NCI-H2196 (cell line): ENCODE measurements at regions not wholly inside any gene's neighbourhood (a gene's known extent, or its start where the extent isn't known, plus 50 kb on each side); places are given as distances from the start of the nearest gene placed in this dataset.

Experiments
- DNase-seq: peaks from one replicate; lab custom pipeline; 2025; ENCODE audit not compliant: unreplicated experiment; lab: John Stamatoyannopoulos, UW

DNA sequence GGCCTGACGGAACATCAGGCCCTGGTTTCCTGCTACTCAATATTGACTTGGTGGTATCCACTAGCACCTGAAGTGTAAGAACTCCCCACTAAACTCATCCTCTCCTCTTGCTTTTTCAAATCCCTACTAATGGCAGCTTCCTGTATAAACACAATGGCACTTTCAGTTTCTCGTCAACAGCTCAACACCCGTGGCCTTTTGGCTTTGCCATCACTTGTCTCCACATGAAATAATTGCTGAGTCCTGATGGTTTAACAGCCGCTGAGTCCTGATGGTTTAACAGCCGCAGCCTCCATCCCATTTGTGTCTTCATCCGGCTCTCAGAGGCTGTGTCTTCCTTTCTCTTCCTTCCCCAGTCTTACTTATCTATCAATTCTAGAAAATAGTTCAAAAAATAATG is 261.4 kb upstream of the PITRM1 start:
- DNase-seq: no peak

DNA sequence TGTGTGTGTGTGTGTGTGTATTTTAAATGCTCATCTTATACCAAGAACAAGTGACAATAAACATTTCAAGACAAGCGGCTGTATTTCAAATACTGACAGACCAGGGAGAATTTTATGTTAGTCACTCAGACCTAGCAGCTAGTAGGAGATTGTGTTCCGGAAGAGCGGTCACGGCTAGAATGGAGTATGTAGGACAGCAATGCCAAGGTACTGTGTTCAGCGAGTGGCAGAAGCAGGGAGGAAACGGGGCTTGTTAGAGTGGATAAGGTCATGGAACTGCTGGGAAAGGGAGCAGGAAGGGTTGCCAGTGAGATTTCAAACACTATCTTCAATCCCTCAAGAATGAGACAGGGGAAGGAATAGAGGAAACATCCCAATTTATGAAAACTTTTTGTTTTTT is 260.5 kb upstream of the PITRM1 start:
- no peak for DNase-seq

DNA sequence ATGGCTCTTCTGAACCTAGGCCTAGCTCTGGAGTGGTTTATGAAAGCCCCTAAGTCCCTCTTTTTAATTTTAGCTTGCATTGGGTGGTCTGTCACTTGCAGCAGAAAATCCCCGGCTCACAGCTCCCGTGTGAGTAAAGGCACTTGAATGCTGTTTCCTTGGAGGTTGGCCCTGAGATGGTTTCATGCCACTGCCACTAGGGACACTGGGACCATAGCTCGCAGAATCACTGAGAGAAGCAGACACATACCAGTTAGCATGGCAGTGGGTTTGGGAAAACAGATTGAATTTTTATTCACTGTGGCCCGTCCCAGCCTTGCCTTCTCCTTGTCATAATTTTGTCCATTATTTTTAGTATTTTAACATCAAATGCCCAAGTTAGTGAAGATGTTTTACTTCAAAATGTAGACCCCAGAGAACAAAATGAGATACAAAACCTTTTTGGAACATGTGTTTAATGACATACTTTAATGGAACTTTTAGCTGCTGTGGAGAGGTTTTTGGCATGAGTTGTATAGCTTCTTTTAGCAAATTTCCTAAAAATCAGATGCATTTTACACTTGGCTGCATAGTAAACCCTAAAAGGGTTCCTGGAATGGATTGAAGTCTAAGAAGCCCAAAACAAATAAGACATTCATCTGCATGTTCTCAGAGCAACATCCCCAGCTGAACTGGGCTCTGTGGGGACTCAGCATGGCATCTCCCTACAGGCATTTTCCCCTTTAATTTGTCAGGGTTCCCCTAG is 259.7 kb upstream of the PITRM1 start:
- no peak for DNase-seq

DNA sequence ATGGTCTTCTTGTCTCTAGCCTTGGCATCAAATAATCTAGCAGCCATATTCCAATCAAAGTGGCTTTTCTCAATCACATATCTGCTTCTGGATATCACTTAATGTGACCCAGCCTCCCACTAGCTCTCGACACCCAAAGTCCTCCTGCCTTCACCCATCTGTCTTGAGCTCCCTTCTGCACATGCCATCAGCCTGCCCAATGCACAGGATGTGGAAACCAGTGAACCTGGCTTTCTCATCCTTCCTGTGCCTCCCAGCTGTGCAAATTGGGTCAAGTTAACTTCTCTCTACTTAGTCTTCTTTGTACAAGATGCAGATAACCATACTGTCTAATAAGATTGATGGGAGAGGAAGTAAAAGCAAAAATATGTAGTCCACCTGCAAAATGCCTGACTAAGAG is 257.9 kb upstream of the PITRM1 start:
- DNase-seq: no peak

DNA sequence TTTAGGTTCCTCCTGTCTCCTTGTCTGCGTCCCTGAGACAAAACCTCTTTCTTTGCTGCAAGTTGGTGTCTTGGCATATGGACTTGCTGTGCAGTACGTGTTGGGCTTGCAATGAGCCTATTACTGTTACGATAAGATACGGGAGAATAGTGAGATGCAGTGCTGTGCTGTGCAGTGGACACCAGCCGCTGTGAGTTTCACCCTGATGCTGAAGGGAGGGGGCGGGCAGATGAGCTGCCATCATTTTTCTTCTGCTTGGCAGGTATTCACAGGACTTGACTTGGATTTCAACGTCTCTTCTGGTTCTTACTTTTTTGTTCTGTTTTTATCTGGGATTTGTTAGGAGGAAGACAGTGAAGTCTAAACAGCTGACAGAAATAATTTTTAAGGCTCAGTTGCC is 257.1 kb upstream of the PITRM1 start:
- DNase-seq: no peak

DNA sequence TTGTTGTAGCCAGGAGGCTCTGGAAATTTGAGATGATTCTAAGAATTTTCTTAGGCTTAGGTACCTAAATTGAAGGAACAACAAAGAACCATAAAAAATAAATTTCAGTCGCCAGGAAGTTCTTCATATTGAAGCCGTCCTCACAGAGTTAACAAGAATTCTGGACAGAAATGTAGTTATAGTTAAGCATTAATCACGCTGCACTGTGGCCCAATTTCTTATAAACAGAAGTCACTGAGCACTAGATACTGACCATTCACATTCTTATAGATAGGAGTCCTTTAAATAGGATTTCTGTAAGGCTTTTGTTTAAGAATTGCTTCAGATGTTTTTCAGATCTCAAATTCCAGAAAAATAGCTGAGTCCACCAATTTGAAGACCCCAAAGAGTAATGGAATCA is 256.2 kb upstream of the PITRM1 start:
- DNase-seq: no peak

DNA sequence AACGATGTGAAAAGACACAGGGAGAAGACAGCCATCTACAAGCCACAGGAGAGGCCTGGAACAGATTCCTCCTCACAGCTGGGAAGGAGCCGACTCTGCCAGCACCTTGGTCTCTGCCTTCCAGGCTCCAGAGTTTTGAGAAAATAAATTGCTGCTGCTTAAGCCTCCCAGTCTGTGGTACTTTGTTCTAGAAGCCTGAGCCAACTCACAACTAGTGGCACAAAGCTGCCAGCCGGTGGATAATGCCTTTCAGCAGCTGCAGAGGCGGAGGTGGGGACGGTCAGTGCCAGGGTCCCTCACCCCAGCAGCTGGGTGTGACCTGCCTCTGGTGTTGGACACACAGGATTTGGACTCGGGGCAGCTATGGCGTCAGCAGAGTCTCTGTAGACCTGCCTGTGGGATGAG is 255.4 kb upstream of the PITRM1 start:
- no peak for DNase-seq

DNA sequence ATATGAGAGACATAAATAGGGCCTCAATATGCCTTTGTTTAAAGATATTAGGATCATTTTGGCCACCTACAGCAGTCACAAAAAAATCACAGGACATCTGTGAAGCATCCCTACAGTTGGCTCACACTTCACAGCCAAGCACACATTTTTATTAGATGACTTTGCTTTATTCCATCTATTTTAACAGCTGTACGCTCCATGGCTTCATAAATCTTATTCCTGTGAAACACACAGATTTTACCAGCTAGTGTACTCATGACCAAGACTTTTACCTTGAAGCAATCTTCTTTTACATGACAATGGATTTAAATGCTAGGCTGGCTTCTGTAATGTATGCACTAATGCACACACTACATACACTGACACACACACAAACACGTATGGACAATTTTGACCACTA is 254.8 kb upstream of the PITRM1 start:
- DNase-seq: no peak

DNA sequence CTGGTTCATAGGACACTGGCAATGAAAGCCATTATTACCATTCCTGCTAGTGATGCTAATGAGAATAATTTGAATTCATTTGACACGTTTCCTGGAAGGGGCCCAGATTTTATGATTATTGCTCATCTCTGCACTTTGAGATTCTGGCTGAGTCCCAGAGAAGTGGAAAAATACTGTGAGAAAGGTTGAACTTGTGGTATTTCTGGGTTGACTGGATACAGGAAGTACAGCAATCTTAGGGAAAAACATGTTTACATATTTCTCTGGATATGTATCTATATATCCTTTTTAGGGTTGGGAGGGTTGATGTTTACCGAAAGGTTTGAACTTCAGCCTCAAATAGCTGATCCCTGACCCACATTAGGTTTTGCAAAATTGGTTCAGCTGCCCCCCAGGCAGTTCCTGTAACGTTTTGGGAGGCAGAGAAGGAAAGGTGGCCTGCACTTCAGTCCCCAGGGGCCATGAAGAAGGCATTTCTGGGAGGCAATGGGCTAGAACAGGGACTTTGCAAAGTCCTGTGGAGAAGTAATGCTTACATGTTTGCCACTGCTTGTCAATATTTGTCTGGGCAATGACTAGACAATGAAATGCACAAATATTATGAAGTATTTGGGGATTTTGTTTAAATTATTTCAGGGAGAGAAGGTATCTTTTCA is 253.7 kb upstream of the PITRM1 start:
- DNase-seq: no peak

DNA sequence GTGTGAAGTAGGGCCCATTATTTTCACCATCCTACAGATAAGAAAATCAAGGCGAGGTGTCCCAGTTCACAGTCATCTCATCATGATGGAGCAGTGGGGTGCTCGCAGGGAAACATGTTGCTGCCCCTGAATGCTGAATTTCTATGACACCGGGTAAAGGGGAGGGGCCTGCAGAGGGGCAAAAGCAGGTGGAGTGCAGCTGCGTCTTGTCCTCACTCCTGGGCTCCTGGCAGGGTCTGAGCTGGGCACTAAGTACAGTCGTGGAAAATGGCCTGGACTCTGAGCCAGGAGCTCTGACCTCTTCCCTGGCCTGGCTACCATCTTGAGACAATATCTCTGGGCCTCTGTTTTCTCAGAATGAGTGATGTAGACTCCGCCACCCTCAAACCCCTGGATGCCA is 253.1 kb upstream of the PITRM1 start:
- no peak for DNase-seq

DNA sequence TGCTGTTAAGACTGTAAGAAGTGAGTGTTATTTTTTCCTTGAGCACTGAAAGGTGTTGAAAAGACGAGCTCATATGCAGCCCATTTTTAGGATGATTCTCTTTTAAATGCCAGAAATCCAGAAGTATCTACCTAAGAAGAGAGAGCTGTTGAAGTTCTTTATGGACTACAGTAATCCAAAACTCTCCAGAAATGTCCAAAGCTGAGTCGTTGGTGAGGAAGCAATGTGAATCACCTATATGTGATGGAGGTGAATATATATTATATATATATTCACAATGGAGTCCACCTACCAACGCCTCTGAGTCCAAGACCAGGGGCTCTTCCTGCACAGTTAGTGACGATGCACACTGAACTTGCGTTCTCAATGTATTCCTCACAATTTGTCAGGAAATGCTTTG is 252.7 kb upstream of the PITRM1 start:
- no peak for DNase-seq

DNA sequence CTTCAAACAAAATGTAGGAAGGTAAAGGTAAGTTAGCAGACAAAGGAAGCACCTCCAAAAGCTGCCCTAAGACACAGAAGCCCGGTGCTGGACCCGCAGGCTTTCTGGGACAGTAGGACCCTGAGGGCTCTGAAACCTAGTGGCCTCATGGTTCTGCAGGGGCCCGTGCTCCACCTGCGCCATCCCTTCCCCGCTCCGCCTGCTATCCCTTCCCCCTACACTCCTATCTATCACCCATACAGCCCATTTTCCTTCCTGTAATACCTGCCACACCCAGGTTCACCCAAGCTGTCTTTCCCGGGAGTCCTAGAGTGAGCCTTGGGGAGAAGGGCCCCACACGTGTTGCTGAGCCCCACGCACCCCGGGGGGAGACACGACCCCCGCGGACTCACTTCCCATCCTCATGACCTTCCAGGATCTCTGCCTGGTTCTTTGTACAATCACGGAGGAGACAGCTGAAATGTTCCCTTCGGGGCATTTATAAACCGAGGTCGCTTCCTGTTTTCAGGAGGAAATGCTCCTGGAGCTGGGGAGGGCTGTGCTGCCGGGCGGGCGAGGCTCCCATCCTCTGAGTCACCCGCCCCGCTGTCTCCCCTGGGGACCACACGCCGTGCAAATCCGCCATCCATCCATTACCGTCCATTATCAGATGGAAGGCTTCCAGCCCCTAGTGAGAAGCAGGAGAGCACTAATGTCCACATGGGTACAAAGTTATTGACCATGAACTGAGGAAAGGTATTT is 251.7 kb upstream of the PITRM1 start:
- DNase-seq: no peak

DNA sequence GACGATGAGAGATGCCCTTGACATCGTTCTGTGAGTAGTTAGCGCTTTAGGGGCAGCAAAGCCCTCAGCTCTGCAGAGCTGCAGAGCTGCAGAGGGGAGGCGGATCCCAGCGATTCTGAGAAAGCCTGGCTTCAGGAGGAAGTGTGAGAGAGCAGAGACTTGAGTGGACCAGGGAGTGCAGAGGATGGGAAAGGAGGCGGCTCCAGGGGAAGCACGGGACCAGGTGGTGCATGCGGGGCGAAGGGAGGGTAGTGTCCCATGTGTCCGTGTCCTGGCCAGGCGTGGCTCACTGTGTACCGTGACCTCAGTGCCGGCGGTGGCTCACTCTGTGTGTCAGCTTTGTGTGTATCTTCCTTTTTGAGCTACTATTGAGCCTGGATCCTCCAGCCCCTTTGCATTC is 250.8 kb upstream of the PITRM1 start:
- no peak for DNase-seq

DNA sequence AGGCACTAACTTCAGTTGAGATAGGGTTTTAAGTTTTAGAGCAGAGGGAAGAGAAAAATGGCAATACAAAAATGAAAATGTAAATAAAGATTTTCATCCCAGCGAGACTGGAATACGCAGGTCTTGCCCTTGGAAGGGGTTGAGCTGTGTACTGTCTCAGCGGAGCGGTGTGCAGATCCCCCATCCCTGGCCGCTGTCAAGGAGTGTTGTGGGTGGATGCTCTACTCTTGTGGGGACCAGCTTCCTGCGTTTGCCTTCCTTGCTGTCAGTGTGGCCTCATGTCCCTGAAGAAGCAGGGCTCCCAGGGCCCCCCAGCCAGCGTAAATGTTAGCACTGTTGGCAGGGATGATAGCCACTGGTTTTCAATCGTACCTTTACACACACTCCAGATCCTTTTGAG is 249.7 kb upstream of the PITRM1 start:
- DNase-seq: no peak

DNA sequence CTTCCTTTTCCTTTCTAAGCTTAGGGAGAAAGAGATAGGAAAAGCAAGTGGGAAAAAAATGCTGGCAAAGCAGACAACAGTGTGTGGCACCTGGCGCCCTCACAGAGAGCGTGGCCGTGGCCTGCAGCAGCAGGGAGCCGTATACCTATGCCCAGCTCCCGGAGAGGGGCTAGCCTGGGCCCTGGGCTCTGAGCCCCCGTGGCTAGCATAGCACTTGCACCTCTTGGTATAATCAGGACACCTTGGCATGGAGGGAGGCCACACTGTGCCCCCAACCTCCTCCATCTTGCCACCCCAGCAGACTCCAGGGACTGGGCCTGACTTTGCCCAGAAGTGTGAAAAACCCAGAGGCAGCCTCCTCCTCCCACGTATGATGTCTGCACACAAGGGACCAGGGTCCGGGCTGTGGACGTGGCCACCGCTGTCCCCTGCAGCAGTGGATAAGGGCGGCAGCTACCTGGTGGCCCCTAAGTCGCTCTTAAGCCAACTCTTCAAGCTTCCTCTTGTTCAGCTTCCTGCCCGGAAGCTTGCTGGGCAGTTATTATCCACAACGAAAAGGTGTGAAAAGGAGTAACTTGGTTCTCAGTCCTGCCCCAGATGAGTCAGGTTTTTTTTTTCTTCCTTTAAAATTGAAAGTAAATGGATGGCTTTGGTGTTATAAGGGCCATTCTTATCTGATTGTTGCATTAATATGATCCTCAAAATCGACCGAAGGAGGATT is 249.1 kb upstream of the PITRM1 start:
- DNase-seq: no peak

DNA sequence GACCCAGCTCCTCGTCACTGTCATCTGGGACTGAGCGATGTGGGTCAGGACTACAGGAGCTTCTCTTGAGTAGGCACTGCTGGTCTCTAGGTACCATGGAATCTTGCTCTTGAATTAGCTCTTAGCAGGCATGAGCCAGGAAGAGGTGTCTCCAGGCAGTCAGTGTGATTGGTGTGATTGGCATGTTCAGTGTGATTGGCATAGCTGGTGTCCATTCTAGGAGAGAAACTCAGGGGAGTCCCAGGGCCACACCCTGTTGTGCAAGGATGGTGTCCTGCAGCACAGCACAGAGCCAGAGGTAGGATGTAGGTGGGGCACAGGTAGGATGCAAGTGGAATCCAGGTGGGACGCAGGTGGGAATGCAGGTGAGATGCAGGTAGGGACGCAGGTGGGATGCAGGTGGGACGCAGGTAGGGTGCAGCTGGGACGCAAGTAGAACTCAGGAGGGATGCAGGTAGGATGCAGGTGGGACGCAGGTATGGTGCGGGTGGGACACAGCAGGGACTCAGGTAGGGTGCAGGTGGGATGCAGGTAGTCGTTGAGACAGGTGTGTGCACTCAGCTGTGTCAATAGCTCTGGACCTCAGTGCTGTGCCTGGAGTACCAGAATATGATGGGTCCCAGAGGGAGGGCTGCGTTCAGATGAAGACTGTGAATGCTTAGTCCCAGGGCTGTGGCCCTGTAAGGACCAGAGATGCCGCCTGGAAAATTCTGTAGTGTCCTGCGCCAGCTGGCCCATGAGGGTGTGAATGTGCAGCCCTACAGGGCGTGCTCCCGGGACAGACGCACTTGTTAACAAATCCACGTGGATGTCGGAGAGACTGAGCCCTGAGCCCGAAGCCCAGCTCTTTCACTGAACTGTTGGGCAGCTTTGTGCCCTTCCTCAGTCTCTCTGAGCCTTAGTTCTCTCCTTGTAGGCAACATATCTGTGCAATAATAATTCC is 248.2 kb upstream of the PITRM1 start:
- DNase-seq: no peak

DNA sequence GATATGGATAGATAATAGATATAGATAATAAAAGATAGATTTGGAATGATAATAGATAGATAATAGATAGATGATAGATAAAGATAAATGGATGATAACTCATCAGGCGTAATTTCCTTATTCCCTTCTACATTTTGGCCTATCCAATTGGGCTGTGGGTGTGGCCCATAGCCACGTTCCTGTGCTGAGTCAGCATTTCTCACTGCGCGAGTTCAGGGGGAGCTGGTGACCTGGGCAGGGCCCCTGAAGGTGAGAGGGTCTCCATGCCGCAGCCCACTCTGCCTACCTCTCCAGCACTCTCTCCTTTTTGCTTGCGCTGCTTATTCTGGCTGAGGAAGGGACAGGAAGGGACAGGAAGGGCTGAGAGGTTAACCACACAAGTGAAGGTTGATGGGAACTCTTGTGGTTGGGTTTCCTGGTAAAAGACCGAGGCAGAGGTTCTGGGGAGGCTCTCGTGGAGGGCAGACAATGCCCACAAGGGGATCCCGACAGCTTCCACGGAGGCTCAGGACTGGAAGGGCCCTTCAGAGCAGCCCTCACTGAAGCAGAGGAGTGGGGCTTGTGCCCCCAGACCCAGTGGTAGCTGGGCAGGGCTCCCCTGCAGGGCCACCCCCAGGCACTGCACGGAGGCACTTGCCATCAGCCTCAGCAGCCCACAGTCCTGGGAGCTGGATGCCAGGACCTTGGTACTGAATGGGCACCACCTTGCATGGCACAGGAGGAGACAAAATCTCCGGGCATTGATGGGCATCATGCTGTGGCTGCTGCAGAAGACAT is 247.3 kb upstream of the PITRM1 start:
- no peak for DNase-seq

DNA sequence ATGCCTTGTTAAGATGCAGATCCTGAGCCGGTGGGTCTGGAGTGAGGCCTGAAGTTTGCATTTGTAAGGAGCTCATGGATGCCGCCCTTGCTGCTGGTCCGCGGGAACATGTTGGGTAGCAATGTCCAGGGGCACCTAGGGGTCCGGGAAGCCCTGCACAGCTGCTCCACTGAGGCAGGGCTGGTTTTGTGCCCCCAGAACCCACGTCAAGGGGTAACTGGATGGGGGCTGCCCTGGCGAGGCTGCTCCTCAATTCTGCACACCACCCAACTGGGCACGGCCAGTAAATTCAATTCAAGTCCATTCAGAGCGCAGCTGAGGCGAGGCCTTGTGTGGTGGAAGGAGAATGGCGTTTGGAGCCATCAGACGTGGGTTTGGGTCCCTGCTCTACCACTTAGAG is 246.3 kb upstream of the PITRM1 start:
- no peak for DNase-seq

DNA sequence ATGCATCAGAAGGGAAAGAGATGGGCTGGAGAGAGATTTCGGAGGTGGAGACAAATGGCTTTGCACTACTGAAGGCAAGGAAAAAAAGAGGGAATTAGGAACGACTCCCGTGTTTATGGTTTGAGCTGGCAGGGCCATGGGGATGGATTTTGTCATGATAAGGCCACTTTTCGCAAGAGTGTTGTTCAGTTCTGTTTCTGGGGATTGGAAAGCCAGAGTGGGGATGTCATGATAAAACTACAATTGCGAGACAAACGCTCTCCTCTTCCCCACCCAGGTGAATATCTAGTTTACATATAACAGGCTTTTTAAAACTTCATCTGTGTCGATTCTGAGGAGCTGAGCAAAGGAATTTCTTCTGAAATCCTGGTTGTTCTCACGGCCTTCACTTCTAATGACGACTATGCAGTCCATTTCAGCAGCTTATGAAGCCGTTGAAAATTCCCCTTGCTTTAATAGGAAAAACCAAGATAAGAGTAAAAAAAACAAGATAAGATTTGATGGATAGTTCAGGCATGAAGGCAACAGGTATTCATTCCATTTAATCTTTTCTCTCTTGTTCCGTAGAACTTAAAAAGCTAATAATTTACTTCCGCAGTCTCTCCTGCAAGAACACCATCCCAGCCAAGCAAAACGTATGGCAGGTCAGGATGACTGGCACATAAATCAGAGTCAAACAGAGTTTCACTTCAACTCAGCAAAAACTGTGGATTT is 245.6 kb upstream of the PITRM1 start:
- no peak for DNase-seq
